NOMO-1 treated with dmso at 0.1 percent for 144 hours (cell line): ENCODE measurements at regions not wholly inside any gene's neighbourhood (a gene's known extent, or its start where the extent isn't known, plus 50 kb on each side); places are given as distances from the start of the nearest gene placed in this dataset.
"Not testable (repeated sequence)": the region's sequence is repeated elsewhere in the genome, so short reads cannot be mapped to it uniquely, and the experiment has no call there.

Experiments used
- DNase-seq: peaks from one replicate; lab custom pipeline; 2025; ENCODE audit not compliant: unreplicated experiment; lab: John Stamatoyannopoulos, UW

DNA sequence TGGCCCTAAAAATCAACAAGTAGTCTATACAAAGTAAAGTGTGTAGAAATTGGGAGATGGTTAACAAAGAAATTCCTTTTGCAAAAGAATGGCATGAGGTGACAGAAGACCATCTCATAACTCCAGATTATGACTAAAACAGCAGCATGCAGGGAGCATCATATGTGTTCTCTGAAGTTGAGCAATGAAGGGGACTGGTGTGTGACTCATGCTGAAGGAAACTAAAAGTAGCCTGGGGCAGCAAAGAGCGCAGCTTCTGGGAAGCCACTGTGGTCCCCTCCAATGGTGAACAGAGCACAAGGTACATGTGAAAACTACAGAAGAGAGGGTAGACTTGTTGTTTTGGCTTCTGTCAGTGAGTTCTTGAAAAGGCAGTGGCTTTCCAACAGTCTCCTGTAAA is 133.4 kb downstream of the MACC1 start:
- peak; percentile 49 for DNase-seq

GRCh38 chr7:20079080-20079479 is 138.1 kb downstream of the MACC1 start:
- DNase-seq, result no peak

- DNase-seq, result no peak
Measured at GRCh38 chr7:20076835-20077234, 140.3 kb downstream of the MACC1 start.

DNA sequence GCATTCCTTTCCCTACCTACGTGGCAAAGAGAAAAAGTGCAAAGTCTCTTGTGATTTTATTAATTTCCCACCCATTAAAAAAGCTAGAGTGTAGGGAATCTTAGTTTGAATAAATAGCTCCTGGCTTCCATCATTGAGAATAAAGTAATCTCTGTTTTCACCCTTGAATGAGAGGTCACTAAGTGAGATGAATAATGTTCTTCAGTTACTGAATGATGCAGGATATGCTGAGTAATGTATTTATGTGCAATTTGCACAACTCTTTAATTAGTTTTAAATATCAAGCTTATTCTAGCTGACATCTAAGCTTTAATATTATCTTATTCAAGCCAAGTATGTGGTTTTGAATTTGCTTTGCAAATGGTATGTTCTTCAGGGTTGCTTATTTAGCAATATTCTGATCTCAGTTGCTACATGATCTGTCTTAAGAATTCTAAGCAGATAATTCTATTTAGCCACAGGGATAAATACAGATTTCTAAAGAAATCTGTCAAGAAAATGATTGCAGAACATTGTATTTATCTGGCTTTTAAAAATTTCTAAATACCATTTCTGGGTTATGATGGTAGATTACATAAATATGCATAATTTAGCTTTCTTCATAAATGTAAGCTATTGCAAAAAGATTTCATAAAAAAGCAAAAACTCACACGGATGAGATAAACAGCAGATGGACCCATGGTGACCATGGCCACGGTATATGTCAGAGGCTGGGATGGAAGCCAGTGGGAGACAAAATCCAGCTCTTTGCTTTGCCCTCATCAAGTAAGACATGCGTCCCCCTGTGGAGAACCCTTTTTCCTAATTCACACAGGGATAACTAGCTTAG is 141.0 kb downstream of the MACC1 start:
- no peak for DNase-seq

DNA sequence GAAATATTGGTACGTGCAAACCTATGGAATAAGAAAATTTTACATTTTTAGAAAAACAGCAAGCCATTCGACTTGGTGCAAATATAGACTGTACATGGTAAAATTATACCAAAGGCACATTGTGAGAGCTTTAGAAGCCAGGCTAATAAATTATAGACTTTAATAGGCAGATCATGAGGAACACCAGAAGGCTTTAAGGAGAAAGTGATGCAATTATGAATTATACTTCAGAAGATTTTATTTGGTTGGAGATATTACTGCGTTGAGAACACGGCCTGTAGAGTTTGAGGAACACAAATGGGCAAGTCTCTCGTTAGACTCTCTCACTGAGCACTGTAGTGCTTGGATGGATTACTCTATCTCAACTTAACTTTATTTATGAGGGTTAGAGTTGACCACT is 141.7 kb downstream of the MACC1 start:
- DNase-seq, result no peak

DNA sequence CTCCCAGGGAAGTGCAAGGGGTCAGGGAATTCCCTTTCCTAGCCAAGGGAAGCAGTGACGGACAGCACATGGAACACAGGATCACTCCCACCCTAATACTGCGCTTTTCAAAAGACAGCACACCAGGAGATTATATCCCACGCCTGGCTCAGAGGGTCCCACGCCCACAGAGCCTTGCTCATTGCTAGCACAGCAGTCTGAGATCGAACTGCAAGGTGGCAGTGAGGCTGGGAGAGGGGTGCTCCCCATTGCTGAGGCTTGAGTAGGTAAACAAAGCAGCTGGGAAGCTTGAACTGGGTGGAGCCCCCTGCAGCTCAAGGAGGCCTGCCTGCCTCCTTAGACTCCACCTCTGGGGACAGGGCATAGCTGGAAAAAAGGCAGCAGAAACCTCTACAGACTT is 149.2 kb downstream of the MACC1 start:
- DNase-seq, result not testable (repeated sequence)

GRCh38 chr7:20064974-20065862 is 152.0 kb downstream of the MACC1 start:
- no peak for DNase-seq

DNA sequence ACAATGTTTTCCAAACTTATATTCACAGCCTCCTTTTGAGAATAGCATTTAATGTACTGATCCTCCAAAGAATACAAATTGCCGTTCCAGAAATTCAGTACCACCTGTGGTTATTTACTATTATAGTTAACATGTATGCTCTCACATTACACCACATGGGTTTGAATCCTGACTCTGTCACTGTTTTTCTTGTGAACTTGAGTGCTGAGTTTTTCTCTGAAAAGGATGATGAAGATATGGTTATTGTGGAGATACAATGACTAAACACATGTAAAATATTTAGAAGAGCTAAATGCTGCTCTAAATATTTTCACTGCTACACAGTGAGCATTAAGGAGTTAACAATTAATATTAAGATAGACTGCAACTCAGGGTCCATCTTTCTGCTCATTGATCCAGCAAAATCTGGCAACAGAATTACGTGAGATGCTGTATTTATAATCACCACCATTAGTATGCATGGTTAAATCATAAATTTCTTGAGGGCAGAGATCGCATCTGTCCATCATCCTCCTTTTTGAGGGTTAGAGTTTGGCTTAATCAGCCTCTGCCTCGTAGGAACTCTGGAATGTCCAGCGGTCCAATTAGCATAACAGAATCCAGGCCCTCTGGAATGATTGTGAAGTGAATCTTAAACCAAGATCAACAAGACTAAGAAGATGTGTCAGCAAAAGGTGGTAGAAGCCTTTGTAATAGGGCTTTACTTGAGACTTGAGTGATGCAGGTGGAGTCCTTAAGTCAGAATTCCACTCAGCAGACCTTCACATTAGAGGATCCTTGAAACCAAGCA is 152.8 kb downstream of the MACC1 start:
- no peak for DNase-seq

GRCh38 chr7:20063644-20064043 is 153.5 kb downstream of the MACC1 start:
- no peak for DNase-seq

- no peak for DNase-seq
Measured at GRCh38 chr7:20062932-20063331, 154.3 kb downstream of the MACC1 start.

DNA sequence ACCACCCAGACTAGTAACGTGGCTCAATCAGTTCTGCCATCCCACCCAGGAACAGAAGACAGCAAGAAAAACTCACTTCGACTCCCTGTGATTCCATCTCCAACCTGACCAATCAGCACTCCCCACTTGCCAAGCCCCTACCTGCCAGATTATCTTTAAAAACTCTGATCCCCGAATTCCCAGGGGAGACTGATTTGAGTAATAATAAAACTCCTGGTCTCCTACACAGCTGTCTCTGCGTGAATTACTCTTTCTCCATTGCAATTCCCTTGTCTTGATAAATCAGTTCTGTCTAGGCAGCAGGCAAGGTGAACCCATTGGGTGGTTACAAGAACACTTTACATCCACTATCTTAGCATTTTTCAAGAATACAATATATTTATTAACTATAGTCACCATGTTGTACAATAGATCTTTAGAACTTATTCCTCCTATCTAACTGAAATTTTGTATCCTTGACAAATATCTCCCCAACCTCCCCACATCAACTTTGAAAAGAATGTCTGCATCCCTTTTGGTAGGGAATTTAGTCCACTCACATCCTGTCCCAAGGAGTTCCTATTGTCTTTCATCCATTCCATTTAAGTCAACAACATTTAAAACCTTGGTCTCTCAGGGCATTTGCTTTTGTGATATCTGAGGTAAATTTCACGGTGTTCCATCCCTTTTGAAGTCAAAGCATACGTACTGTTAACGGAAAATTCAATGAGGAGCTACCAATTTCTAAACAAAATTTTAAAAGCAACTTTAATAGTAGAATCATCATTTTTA is 163.7 kb downstream of the MACC1 start:
- DNase-seq, result no peak

DNA sequence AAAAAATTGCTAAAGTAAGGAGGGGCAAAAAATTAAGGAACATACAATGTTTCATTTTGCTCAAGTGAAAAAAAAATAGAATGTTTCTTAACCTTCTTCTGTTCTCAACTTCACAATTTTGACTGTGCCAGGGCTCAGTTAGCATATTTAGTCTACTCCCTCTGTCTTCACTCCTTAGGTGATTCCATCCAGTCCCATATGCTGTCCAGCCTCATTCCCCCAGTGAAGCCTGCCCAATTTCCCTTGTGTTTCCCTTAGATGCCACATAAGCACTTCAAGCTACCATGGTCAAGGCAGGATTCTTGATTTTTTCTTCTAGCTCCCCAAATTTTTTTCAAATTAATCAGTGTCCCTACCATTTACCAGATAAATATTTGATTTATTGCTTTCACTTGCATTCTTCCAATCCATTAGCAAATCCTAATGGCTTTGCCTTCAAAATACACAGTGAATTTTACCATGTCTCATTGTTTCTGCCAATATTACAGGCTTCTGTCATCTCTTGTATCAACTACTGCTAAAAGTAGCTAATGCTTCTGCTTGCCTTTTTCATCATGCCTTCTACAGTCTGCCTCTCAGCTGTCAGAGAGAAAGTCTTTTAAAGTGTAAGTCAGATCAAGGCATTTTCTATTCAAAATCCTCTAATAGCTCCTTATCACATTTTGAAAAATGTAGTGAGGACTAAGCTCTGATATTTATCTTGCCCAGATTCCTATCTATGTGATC is 166.8 kb downstream of the MACC1 start:
- no peak for DNase-seq

GRCh38 chr7:20038676-20039075 is 178.5 kb downstream of the MACC1 start:
- DNase-seq, result no peak

GRCh38 chr7:20035279-20035875 is 181.8 kb downstream of the MACC1 start:
- DNase-seq, result no peak

DNA sequence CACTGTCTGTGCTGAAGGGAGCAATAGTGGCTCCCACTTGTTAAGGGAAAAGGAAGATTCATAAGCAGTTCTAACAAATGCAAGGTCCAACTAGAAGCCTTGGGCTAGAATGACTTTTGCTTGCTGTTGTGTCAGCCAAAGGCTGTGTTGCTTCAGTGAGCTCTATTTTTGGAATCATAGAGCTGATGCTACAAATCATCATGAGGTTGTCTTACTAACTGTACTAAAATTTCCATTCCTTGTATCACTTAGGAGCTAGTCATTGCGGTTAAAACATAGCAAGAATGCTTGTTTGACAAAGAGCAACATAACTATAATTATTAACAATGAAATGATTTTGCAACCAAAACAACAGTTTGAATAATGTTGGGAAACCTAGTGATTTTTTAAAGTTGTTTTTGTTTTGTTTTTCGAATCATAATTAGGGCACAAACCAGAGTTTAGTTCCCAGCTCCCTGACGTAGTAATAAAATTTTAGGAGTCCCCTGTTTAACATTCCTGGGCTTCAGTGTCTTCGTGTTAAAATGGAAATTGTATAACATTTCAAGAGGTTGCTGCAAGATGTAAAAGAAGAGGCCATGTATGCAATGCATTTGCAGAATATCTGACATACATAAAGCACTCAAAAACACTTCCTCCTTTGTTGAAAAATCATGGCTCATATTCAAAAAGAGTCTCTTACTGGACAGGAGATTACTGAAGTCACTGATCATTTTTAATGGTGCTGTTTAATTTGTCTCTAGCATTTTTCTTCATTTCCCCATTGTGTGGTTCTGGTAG is 183.4 kb downstream of the MACC1 start:
- peak; percentile 46 for DNase-seq

DNA sequence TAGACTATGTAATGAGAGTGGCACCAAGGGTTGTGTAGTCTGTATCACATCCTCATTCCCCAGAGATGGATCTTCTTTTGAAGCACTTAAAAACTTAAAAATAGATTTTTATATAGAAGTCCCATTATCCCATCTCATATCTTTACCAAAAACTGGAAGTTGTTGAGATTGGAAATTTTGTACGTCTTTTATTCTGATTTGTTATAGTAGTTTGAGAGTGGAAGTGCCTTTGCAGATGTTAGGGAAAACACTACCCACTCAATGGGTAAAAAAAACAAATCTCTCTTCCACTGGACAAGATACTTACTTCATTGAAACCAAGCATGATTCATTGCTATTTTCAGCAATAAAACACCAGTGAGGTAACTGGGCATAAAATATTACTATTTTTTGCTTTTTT is 184.4 kb downstream of the MACC1 start:
- no peak for DNase-seq

DNA sequence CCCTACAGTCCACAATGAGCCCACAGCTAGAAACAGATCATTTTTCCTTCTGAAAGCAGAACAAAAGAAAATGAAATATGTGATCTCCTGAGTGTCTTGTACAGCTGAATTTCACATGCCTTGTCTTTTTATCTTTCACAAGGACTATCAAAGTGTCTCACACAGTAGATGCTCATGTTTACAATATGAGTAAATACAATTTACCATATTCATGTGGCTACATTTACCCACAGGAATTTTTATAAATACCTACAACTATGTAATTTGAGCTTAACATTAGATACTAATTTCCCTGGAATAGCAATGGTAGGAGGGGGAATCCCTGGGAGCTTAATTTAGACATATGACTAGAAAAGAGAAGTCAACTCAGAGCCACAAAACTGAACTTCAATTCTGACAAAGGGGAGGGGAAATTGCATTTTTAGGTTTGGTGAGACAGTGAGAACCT is 186.2 kb downstream of the MACC1 start:
- no peak for DNase-seq

- no peak for DNase-seq
Measured at GRCh38 chr7:20030417-20030816, 186.8 kb downstream of the MACC1 start.

DNA sequence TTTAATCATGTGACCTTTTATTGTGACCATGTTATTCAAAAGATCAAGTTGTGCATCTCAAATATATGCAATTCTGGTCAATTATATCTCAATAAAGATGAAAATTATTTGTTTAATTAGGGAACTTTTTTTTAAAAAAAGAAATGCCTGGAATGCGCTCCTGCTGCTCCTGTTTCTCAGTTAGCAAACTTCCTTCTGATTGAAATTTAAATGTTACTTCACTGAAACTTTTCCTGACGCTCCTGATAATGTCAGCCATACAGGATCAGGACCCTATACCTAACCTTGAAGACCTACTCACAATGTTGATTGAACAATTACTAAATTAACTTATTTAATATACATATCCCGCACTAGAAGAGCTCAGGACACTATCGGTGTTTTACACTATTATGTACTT is 190.4 kb downstream of the MACC1 start:
- no peak for DNase-seq
